ENCODE measurements at regions not wholly inside any gene's neighbourhood (a gene's known extent, or its start where the extent isn't known, plus 50 kb on each side); places are given as distances from the start of the nearest gene placed in this dataset.

DNA sequence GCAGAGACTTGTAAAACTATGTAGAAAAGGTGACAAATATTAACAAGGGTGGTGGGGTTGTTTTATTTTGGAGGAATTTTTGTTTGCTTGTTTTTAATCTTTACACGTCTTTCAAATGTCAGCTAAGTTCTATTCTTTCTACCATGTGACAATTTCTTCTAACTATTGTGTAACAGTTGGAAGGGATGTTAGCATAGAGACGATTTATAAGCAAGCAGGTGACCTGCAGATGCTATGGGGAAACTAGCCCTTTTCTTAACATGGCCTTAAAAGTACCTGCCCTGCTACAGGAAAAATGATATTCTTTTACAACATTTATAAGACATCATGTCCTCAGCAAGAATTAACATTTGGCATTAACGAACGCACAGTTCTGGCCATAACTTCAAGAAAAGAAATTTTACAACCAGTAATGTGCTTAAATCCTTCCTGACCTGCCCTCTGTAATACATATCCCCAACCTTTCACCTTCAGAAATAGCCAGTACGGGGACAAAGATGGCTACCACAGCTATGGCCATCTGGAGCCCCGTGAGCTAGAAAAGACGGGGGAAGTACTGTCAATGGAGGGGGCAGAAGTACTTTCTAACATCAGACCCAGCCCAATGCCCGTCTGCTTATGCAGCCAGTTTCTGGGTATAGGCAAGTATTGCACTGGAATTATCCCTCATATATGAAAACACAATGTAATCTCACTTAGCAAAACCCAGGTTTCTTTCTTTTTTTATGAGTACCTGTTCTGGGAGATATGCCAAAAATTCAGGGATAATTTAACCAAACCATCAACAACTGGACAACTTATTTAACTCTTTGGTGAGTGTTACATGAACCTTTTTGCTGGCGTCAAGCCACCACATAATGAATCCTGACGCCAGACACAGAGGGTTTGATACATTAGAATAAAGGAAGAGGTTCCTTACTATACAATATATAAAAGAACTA, 67.7 kb upstream of the NR2F2 start:
- TF ChIP-seq, protein P1, sequence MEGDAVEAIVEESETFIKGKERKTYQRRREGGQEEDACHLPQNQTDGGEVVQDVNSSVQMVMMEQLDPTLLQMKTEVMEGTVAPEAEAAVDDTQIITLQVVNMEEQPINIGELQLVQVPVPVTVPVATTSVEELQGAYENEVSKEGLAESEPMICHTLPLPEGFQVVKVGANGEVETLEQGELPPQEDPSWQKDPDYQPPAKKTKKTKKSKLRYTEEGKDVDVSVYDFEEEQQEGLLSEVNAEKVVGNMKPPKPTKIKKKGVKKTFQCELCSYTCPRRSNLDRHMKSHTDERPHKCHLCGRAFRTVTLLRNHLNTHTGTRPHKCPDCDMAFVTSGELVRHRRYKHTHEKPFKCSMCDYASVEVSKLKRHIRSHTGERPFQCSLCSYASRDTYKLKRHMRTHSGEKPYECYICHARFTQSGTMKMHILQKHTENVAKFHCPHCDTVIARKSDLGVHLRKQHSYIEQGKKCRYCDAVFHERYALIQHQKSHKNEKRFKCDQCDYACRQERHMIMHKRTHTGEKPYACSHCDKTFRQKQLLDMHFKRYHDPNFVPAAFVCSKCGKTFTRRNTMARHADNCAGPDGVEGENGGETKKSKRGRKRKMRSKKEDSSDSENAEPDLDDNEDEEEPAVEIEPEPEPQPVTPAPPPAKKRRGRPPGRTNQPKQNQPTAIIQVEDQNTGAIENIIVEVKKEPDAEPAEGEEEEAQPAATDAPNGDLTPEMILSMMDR (IDR thresholded peaks at IDR 0.05), result no peak
- TF ChIP-seq ZFX (IDR thresholded peaks at IDR 0.05; ENCODE audit: borderline replicate concordance), result no peak

Data from 22Rv1 (cell line).